T-helper 2 cell treated with Interferon-gamma antibody and Interleukin-4, amounts not matched to agents 100 ng/mL and 5 ng/mL, for 36 hours (primary cell): ENCODE measurements at regions not wholly inside any gene's neighbourhood (a gene's known extent, or its start where the extent isn't known, plus 50 kb on each side); places are given as distances from the start of the nearest gene placed in this dataset.

Source experiments
- intact Hi-C: fragments of 100-400 bp; cut with micrococcal nuclease; formaldehyde crosslinking; loops from one replicate; pipeline ENCODE4 v1.15.1; 2023

GRCh38 chr1:58006421-58007046, 540.0 kb downstream of the OMA1 start:
- intact Hi-C loops: no loop called here

- intact Hi-C loops: no loop called here
These were observed 541.3 kb downstream of the OMA1 start for GRCh38 chr1:58005212-58005611.

GRCh38 chr1:58003988-58004387, 542.5 kb downstream of the OMA1 start:
- intact Hi-C loops: no loop called here

DNA sequence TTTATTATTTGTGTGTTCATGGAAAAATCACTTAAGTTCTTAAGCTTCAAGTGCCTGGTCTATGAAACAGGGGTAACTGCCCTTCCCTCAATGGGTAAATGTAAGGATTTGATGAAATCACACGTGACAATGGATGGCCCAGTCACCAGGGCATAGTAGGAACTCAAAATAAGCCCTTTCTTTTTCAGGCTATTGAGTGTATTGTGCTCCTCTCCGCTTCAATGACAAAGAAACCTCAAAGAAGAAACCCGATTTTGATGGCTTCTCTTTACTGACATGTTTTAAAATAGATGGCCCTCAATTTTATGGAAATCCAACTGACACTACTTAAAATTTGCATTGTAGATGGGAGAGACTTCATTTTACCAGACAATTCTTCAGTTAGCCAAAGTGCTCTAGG, 543.5 kb downstream of the OMA1 start:
- intact Hi-C loops: no loop called here

DNA sequence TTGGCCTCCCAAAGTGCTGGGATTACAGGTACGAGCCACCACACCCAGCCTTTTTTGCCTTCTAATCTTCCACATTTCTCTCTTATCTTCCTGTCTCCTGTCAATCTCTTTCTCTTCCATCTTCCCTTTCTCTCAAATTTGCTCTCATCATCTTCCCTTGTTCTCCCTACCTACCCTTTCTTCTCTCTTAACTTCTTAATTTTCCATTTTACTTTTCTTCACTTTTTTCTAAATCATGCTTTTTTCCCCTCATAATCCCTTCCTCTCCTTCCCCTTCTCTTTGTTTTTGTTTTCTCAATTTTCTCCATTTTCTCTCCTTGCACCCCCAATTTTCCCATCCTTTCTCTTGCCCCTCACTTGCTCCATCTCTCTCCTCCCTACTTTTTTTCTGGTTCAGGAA, 545.7 kb downstream of the OMA1 start:
- intact Hi-C loops: no loop called here

GRCh38 chr1:58000116-58000515, 546.4 kb downstream of the OMA1 start:
- intact Hi-C loops: no loop called here

- intact Hi-C loops: no loop called here
These were observed 550.1 kb downstream of the OMA1 start for GRCh38 chr1:57996400-57996799.

DNA sequence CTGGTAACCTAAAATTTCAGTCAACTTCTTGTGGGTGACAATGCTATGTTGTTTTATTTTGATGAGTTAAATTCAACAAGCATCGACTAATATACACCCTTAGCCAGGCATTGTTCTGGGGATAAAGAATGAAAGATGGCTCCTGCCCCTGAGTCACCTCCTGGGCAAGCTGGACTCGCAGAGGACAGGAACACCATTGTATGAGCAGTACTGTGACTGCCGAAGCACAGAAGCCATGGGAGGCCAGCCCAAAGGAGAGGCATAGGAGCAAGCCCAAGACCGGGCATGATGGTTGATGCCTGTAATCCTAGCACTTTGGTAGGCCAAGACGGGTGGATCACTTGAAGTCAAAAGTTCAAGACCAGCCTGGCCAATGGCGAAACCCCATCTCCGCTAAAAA, 555.2 kb downstream of the OMA1 start:
- intact Hi-C loops: no loop called here

DNA sequence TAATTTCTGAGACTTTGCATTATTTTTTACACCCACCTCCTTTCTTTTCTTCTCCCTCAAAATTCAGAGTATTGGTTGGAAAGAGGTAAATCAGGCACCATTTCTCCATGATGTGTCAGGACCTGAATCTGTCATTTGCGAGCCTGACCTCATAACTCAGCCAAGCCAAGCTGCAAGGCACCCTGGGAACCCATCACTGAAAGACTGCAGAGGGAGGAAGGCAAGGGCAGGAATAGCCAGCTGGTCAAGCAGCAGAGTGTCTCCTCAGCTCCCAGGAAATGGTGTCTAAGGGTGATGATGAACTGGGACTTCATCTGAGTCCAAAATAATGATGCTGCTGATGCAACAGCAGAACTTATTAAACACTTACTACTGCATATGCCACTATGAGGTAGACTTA, 556.6 kb downstream of the OMA1 start:
- intact Hi-C loops: no loop called here

GRCh38 chr1:57987523-57987922, 559.0 kb downstream of the OMA1 start:
- intact Hi-C loops: no loop called here

DNA sequence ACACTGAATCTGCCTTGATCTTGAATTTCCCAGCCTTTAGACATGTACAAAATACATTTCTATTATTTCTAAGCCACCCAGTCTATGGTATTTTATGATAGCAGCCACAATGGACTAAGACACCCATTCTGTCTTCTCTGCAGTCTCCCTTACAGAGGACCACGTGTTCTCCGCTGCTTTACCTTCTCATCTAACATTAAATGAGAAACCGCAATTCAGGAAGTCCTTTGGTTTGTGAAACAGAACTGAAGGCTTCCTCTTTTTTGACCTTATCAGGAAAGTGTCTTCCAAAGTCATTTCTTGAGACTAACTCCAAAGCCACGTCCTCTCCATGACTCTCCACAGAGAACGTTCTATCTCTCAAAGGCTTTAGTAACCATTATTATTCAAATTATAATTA, 560.1 kb downstream of the OMA1 start:
- intact Hi-C loops: no loop called here

DNA sequence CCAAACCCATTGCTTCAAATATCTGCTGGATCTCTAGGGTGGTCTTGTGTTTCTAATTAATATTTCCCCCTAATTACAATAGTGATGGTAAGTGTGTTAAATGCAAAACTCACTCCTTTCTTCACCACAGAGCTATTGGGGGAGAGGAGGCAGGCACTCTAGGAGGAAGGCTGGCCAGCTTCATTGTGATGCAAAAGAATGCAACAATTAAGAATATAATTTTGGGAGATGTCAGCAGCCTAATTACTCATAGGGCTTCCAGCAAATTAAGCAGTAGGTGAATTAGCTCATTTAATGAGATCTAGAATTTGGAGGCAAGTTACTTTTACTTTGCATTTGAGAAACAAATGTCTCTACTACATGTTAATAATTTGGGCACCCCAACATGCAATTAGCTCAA, 560.4 kb upstream of the DAB1 start:
- intact Hi-C loops: no loop called here

DNA sequence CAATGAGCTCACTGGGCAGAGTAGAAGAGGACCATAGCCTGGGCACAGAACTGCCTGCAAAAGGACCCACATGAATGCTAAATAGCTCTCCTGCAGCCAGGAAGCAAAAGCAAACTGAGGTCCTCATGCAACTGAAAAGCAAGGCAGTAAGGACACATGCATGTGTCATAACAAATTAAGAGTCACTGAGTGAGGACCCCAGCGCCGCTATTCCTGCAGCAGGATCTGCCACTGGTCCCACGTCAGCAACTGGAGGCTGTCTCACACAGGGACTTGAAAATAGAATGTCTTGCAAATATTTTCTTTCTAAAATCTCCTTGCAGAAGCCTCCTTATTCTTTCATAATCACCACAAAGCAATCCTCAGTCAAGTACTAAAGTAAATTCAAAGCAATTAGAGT, 559.6 kb upstream of the DAB1 start:
- intact Hi-C loops: no loop called here

- intact Hi-C loops: no loop called here
These were observed 559.0 kb upstream of the DAB1 start for GRCh38 chr1:57982852-57983251.

DNA sequence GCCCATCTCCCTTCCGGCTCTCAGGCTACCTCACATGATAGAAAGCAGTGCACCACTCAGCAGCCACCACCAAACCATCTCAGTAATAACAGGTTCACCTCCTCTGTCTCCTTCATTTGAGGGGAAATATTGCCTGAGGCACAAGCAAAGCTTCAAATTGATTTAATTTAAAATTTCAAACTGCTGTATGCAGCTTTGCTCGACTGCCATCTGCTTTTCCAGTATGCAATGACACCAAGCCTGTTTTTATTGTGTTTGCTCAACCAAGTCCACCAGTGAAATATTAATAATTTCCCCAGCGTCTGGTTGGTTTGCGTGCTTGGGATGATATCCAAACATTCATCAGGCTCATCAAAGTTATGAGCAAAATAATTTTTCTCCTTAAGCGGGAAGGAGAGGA, 552.4 kb upstream of the DAB1 start:
- intact Hi-C loops: no loop called here

DNA sequence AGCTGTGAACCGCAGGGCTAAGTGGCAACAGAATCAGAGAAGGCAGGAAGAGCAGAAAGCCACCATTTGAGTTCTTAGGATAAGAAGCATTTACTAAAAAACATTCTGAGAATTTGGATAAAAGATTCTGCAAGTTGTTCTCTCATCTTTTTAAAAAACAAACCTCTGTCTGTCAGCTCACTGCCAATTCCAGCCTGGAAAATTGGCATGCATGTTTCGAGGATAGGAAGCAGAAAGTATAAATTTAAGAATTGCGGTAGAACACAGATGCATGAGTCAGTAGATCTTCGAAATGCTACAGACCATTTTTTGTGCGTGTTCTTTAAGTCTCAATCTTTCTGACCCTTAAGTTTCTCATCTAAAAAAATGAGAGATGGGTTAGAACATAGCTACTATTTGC, 544.5 kb upstream of the DAB1 start:
- intact Hi-C loops: no loop called here

DNA sequence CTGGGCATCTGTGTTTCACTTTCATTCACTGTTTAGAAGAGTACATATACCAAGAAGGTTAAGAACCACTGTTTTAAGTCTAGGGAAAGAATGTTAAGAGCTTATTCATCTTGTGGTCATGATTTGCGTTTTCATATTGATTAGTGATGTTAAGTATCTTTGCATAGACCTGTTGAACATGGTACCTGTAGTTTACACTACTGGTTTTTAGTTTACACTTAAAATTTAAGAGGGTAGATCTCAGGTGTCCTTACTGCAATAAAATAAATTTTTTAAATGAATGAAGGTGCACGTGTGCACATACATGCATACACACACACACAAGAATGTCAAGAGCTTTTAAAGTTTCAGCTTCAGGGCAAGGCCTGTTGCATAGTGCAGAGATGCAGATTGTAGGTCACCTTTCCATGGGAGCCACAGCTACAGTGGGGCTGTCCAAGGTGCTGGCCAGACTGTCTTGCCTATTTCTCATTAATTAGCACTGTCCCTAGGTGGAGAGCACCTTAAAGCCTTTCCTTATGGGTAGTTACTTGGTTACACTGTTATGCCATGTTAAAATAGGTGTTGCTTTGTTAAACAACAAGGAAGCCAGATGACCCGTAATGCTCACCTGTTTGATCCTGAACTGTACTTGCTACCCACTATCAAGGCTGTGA, 543.0 kb upstream of the DAB1 start:
- intact Hi-C loops: no loop called here

DNA sequence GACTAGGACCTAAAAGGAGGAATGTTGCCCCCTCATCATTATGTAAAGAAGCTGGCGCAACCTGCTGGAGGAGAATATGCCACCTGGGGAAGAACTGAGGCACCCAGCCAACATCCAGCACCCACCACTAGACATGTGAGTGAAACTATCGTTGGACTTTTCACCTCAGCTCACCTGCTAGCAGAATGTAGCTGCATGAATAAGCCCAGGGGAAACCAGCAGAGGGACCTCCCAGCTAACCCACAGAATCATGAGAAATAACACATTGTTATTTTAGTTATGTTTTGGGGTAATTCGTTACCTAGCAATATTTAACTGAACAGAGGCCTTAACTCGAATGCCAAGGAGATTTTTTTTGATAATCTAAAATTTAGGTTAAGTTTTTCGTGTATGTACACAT, 542.5 kb upstream of the DAB1 start:
- intact Hi-C loops: no loop called here

DNA sequence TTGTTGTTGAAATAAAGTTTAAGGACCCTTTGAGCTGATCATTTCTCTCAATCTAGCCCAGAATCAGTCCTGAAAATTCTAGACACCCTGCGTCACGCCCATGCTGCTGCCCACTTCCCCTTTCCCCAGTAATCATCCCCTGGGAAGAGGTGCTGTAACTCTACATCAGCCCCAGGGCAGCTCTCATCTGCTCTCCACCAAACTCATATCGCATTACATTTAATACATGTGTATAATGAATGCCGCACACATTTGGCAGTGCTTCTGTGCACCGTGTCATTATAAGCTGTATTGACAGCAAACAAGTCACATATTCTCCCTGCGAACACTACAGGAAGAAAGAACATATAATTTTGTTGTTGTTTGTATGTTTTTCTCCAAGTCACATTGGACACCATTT, 539.7 kb upstream of the DAB1 start:
- intact Hi-C loops: no loop called here

- intact Hi-C loops: no loop called here
These were observed 535.8 kb upstream of the DAB1 start for GRCh38 chr1:57959531-57960241.

DNA sequence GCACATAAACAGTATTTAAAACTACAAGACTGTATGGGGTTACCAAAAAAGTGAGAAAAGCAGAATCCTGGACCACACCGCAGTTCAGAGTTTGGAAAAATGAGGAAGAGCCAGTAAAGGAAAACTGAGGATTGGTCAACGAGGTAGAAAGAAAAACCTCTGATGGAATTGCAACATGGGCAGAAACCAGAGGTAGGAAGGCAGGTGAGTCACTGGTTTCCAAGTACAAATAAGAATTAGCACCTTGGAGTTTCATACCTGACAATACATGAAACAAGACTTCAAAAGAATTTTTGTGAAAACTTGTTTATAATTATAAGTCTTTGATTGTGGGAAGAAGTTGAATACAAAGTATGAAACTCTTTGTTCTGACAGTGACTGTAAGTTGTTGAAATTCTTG, 533.7 kb upstream of the DAB1 start:
- intact Hi-C loops: no loop called here

DNA sequence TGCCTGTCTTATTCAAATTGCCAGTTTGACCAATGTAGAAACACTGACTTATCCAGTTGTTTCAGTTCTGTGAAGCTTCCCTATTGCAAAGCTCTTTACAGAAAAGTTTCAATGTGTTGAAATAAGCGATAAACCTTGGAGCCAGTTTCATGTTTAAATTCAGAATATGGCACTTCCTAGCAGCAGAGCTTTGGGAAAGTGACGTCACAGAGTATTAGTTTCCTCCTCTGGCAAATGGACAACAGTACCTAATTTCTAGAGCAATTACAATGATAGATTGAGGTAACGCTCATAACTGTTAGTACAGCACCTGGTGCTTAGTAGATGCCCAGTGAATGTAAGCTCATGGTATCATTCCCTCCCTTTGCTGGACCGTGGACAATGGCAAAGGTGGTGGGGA, 527.5 kb upstream of the DAB1 start:
- intact Hi-C loops: no loop called here

DNA sequence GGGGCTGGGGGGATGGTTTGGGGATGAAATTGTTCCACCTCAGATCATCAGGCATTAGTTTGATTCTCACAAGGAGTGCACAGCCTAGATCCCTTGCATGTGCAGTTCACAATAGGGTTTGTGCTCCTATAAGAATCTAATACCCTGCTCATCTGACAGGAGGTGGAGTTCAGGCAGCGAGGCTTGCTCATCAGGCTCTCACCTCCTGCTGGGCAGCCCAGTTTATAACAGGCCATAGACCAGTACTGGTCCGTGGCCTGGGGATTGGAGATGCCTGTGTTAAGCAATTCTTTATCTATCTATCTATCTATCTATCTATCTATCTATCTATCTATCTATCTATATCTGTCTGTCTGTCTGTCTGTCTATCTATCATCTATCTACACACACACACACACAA, 525.3 kb upstream of the DAB1 start:
- intact Hi-C loops: no loop called here
